ENCODE measurements at regions not wholly inside any gene's neighbourhood (a gene's known extent, or its start where the extent isn't known, plus 50 kb on each side); places are given as distances from the start of the nearest gene placed in this dataset.

DNA sequence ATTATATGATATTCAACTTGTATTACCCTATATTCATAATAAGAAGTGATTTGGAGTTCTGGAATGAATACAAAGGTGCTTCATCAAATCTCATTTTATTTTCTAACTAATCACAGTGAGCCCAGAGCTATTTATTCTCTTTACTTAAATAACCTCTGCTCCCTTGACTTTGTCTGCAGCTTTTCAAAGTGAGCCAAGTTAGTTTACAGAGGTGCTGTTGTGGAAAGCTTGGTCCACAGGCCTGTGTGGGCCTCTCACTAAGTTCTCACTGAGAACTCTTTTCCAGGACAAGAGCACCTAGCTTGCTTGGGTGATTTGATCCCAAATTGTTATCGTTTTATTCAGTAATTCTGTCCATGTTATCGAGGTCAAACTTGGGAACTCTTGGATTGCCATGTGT lies 319.3 kb downstream of the RFC3 start:
- Histone ChIP-seq H3K36me3 (ENCODE audit: insufficient read depth, low read length) (no peaks in the 10 kb centered on the region), H2AFZ (ENCODE audit: low read depth, low read length) (no peak overlapping the region), H3K9me3 (ENCODE audit: low read length) (no peaks in the 10 kb centered on the region), H3K27me3 (ENCODE audit: insufficient read depth, low read length) (no peaks in the 10 kb centered on the region), H3K4me3 (ENCODE audit: low read length) (no peak overlapping the region), H3K4me1 (ENCODE audit: insufficient read depth, low read length) (no peaks in the 10 kb centered on the region)

- no peak overlapping the region for H3K4me3 ChIP-seq (ENCODE audit: low read length)
- no peaks in the 10 kb centered on the region for H3K36me3 ChIP-seq (ENCODE audit: insufficient read depth, low read length)
- H3K4me1 ChIP-seq (ENCODE audit: insufficient read depth, low read length), result no peaks in the 10 kb centered on the region
- no peaks in the 10 kb centered on the region for H3K27me3 ChIP-seq (ENCODE audit: insufficient read depth, low read length)
- no peaks in the 10 kb centered on the region for H3K9me3 ChIP-seq (ENCODE audit: low read length)
- no peak overlapping the region for H2AFZ ChIP-seq (ENCODE audit: low read depth, low read length)
Observed at GRCh38 chr13:34139660-34140227, 321.8 kb downstream of the RFC3 start.

DNA sequence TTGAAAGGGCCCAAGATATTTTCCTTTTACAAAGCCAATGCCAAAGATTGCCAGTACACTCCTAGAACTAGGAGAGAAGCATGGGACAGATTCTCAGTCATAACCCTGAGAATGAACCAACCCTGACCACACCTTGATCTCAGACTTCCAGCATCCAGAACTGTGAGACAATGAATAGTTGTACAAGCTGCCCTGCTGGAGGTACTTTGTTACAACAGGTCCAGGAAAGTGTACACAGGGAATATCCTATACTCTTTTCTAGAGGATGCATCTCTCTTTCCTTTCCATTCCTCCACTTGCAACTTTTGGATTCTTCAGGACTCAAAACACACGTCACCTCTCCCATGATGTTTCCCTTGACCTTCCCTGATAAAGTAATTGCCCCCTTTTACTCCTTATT lies 325.7 kb downstream of the RFC3 start:
- Histone ChIP-seq H3K4me3 (ENCODE audit: low read length) (no peak overlapping the region), H3K4me1 (ENCODE audit: insufficient read depth, low read length) (no peaks in the 10 kb centered on the region), H3K9me3 (ENCODE audit: low read length) (no peaks in the 10 kb centered on the region), H2AFZ (ENCODE audit: low read depth, low read length) (no peak overlapping the region), H3K27me3 (ENCODE audit: insufficient read depth, low read length) (no peaks in the 10 kb centered on the region), H3K36me3 (ENCODE audit: insufficient read depth, low read length) (no peaks in the 10 kb centered on the region)

DNA sequence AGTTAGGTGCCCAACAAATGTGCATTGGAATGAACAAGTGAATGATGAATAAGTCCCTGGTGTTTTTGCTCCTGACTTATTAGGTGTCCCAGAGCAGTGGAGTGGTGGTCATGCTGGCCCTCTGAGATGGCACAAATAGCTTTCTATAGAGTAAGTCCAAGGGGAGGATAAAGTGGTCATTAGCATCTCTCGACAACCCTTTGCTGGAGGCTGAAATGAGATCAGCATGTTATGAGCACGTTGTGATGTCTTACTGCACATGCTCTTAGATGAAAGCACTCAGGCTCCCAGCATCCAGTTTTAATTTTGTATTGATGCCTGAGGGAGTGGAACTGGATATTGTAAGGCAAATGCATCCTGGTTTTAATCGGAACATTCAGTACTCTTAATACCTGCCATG lies 326.2 kb downstream of the RFC3 start:
- Histone ChIP-seq H3K4me1 (ENCODE audit: insufficient read depth, low read length) (no peaks in the 10 kb centered on the region), H3K9me3 (ENCODE audit: low read length) (no peaks in the 10 kb centered on the region), H3K36me3 (ENCODE audit: insufficient read depth, low read length) (no peaks in the 10 kb centered on the region), H2AFZ (ENCODE audit: low read depth, low read length) (no peak overlapping the region), H3K4me3 (ENCODE audit: low read length) (no peak overlapping the region), H3K27me3 (ENCODE audit: insufficient read depth, low read length) (no peaks in the 10 kb centered on the region)

GRCh38 chr13:34145061-34145460 lies 327.1 kb downstream of the RFC3 start:
- Histone ChIP-seq H3K9me3 (ENCODE audit: low read length) (no peaks in the 10 kb centered on the region), H3K4me1 (ENCODE audit: insufficient read depth, low read length) (no peaks in the 10 kb centered on the region), H3K27me3 (ENCODE audit: insufficient read depth, low read length) (no peaks in the 10 kb centered on the region), H3K36me3 (ENCODE audit: insufficient read depth, low read length) (no peaks in the 10 kb centered on the region), H2AFZ (ENCODE audit: low read depth, low read length) (no peak overlapping the region), H3K4me3 (ENCODE audit: low read length) (no peak overlapping the region)

GRCh38 chr13:34148359-34148758 lies 330.4 kb downstream of the RFC3 start:
- Histone ChIP-seq H3K4me1 (ENCODE audit: insufficient read depth, low read length) (no peaks in the 10 kb centered on the region), H3K36me3 (ENCODE audit: insufficient read depth, low read length) (no peaks in the 10 kb centered on the region), H2AFZ (ENCODE audit: low read depth, low read length) (no peak overlapping the region)

GRCh38 chr13:34151885-34152284 lies 333.9 kb downstream of the RFC3 start:
- Histone ChIP-seq H3K9me3 (ENCODE audit: low read length) (no peaks in the 10 kb centered on the region), H3K4me3 (ENCODE audit: low read length) (no peak overlapping the region), H2AFZ (ENCODE audit: low read depth, low read length) (no peak overlapping the region), H3K36me3 (ENCODE audit: insufficient read depth, low read length) (no peaks in the 10 kb centered on the region), H3K4me1 (ENCODE audit: insufficient read depth, low read length) (peaks cover 9% of the 10 kb centered on the region), H3K27me3 (ENCODE audit: insufficient read depth, low read length) (no peaks in the 10 kb centered on the region)

More at GRCh38 chr13:34148359-34148758, 330.4 kb downstream of the RFC3 start:
- no peaks in the 10 kb centered on the region for H3K9me3 ChIP-seq (ENCODE audit: low read length)
- H3K4me3 ChIP-seq (ENCODE audit: low read length), result no peak overlapping the region
- H3K27me3 ChIP-seq (ENCODE audit: insufficient read depth, low read length), result no peaks in the 10 kb centered on the region

DNA sequence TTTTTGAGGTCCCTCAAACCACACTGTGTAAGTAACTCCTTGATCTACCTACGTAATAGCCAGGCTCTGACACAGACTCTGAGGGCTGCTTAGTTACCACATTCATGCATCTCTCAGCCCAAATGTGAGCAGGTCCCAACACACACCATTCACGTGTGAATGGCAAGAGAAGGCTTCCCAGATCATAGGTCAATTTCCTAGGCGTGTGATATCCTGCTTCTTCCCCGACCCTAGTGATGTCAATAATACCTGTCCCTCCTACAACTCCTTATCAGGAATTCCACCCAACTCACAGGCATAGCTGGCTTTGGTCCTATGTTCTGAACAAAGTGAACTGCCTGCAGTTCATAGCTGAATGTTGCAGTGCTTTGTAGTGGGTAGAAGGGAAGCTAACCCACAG lies 334.5 kb downstream of the RFC3 start:
- Histone ChIP-seq H3K36me3 (ENCODE audit: insufficient read depth, low read length) (no peaks in the 10 kb centered on the region), H3K4me3 (ENCODE audit: low read length) (no peak overlapping the region), H3K27me3 (ENCODE audit: insufficient read depth, low read length) (no peaks in the 10 kb centered on the region), H3K9me3 (ENCODE audit: low read length) (no peaks in the 10 kb centered on the region), H2AFZ (ENCODE audit: low read depth, low read length) (no peak overlapping the region), H3K4me1 (ENCODE audit: insufficient read depth, low read length) (peaks cover 11% of the 10 kb centered on the region)

DNA sequence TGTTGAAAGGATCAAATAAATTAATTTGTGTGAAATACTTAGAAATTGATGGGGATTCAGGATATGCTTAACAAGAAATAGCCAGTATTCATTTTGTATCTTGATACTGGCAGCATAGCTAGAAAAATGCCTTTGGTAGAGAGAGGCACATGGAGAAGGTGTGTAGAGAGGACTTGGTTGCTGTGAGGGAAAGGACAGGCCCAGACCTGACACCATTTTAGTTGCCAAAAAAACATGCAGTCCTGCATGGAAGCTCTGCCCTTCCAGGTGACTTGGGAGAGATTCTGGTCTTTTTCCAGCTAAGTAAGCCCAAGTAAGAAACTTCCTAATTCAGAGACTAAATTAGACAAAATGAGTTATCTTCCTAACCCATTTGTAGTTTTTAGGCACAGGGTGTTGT lies 335.0 kb downstream of the RFC3 start:
- no peak overlapping the region for H2AFZ ChIP-seq (ENCODE audit: low read depth, low read length)
- no peaks in the 10 kb centered on the region for H3K27me3 ChIP-seq (ENCODE audit: insufficient read depth, low read length)
- peaks cover 11% of the 10 kb centered on the region for H3K4me1 ChIP-seq (ENCODE audit: insufficient read depth, low read length)
- no peak overlapping the region for H3K4me3 ChIP-seq (ENCODE audit: low read length)
- no peaks in the 10 kb centered on the region for H3K9me3 ChIP-seq (ENCODE audit: low read length)
- H3K36me3 ChIP-seq (ENCODE audit: insufficient read depth, low read length), result no peaks in the 10 kb centered on the region

GRCh38 chr13:34153428-34154180 lies 335.7 kb downstream of the RFC3 start:
- Histone ChIP-seq H3K4me1 (ENCODE audit: insufficient read depth, low read length) (peaks cover 11% of the 10 kb centered on the region), H2AFZ (ENCODE audit: low read depth, low read length) (no peak overlapping the region)

DNA sequence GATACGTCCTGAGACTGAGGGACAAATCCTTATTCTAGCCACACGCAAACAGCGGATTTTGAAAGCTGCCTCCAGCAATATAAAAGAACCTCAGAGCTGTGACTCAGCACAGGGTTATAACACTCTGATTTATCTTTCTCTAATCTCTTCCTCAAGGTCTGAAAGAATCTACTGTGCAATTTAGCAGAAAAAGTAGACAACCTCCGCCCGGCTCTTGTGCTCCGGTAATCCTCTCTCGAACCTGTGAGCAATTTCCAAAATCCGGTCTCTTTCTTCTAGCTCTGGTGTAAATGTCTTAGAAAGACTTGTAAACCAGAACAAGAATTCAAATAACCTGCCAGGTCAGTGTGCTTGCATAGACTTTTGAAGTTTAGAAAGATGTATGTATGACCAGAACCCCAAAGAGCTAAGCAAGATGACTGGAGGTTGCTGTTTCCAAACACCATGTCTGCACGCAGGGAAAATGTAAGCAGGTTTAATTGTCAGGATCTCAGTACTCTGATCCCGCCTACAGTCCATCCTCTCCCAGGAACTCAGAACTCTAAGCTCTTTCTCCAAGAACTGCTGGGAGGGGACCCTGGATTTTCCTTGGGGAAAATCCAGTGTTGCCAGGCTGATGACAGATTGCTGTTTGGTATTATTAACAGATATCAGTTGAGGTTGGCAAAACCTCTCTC lies 338.1 kb downstream of the RFC3 start:
- no peak overlapping the region for H3K4me3 ChIP-seq (ENCODE audit: low read length)
- no peaks in the 10 kb centered on the region for H3K27me3 ChIP-seq (ENCODE audit: insufficient read depth, low read length)
- peaks cover 11% of the 10 kb centered on the region for H3K4me1 ChIP-seq (ENCODE audit: insufficient read depth, low read length)
- H3K9me3 ChIP-seq (ENCODE audit: low read length), result no peaks in the 10 kb centered on the region
- no peaks in the 10 kb centered on the region for H3K36me3 ChIP-seq (ENCODE audit: insufficient read depth, low read length)
- peak overlapping the region; percentile 27 for H2AFZ ChIP-seq (ENCODE audit: low read depth, low read length)

More at GRCh38 chr13:34153428-34154180, 335.7 kb downstream of the RFC3 start:
- H3K36me3 ChIP-seq (ENCODE audit: insufficient read depth, low read length), result no peaks in the 10 kb centered on the region
- no peak overlapping the region for H3K4me3 ChIP-seq (ENCODE audit: low read length)
- no peaks in the 10 kb centered on the region for H3K9me3 ChIP-seq (ENCODE audit: low read length)
- H3K27me3 ChIP-seq (ENCODE audit: insufficient read depth, low read length), result no peaks in the 10 kb centered on the region

DNA sequence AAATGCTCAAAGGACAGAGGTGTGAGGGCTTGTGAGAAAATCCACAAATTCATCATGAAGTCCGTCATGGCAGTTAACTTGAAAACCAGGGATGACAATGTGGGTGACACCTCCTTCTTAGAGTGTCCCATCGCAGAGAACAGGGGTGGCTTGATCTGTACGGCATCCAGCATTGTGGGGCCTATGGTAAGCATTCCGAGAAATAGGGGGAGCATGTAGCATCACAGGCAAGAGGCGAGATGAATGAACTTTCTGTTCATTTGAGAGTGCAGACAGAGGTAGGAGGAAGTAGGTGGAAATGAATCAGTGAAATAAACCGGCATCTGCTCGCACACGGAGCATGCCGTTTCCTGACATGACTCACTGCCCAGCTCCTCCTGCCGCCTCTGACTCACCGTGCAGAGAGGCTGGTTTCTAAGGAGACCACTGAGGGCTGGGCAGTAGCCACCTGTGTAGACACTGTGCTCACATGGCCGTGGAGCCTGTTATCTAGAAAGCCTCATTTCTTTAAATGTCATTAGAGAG lies 339.0 kb downstream of the RFC3 start:
- H3K36me3 ChIP-seq (ENCODE audit: insufficient read depth, low read length), result no peaks in the 10 kb centered on the region
- no peaks in the 10 kb centered on the region for H3K27me3 ChIP-seq (ENCODE audit: insufficient read depth, low read length)
- H3K4me3 ChIP-seq (ENCODE audit: low read length), result no peak overlapping the region
- H3K4me1 ChIP-seq (ENCODE audit: insufficient read depth, low read length), result peaks cover 15% of the 10 kb centered on the region
- no peaks in the 10 kb centered on the region for H3K9me3 ChIP-seq (ENCODE audit: low read length)
- H2AFZ ChIP-seq (ENCODE audit: low read depth, low read length), result peak overlapping the region; percentile 21

GRCh38 chr13:34159946-34160345 lies 342.0 kb downstream of the RFC3 start:
- no peaks in the 10 kb centered on the region for H3K9me3 ChIP-seq (ENCODE audit: low read length)
- no peak overlapping the region for H2AFZ ChIP-seq (ENCODE audit: low read depth, low read length)
- H3K27me3 ChIP-seq (ENCODE audit: insufficient read depth, low read length), result no peaks in the 10 kb centered on the region
- no peak overlapping the region for H3K4me3 ChIP-seq (ENCODE audit: low read length)
- H3K4me1 ChIP-seq (ENCODE audit: insufficient read depth, low read length), result peaks cover 21% of the 10 kb centered on the region
- H3K36me3 ChIP-seq (ENCODE audit: insufficient read depth, low read length), result no peaks in the 10 kb centered on the region

Measured in neuron (in vitro differentiated cells).